HG02884 (cell line): ENCODE measurements at regions not wholly inside any gene's neighbourhood (a gene's known extent, or its start where the extent isn't known, plus 50 kb on each side); places are given as distances from the start of the nearest gene placed in this dataset.

ENCODE experiments used
- ATAC-seq: cut with Tn5 transposase; IDR thresholded peaks from one replicate; pipeline ENCODE4 v1.9.1; 2021; ENCODE audit warnings: mild to moderate bottlenecking, moderate library complexity; ENCODE audit not compliant: unreplicated experiment

DNA sequence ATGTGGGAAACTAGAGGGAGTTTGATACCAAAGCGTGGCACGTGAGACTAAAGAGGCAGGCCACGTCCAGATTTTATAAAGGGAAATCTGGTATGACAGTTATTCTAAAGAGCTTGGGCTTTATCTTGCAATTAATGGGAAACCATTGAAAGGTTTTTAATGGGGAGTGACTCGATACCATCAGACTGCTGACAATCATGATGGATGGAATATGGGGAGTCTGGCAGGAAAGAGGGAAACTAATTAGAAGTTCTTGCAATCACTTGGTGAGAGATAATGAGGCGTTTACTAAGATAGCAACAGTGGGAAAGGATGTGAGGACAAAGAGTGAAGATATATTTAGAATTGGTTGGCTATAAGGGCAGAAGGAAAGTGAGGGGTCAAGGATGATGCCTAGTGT is 94.0 kb downstream of the MBL2 start:
- ATAC-seq = no peak

DNA sequence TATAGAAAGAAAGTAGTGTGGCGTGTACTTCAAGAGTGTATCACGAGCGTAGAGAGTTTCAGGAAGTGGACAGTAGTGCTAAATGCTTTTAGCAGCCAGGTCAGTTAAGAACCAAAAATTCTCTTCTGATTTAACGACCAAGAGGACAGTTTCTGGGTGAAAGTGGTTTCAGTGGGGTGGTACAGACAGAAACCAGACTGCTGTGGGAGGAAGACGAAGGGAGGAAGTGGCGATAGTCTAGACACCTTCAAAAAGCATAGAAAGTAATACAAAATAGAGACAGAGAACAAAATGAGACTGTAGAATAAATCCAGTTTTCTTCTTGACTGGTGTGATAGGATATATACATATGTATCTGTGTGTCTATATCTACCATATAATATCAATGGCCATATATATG is 93.5 kb downstream of the MBL2 start:
- ATAC-seq = no peak

DNA sequence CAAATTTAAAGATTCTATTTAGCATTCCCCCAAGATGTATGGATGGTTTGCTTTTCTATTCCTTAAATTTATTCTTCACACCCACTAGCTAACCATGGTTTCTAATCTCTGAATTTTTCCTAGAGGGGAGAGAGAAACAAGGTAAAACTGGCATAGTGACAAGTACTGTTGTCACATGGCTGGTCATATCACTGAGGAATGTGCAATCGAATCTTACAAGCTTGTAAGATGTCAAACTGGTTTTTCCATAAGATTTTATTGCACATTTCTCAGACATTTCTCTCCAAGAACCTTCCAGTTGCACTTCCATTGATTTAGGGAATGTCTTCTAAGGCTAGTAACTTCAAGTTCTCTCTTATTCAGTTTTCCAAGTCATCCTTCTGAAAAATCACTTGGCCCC is 89.8 kb downstream of the MBL2 start:
- no peak for ATAC-seq

GRCh38 chr10:52683776-52684175 is 88.8 kb downstream of the MBL2 start:
- ATAC-seq = no peak

DNA sequence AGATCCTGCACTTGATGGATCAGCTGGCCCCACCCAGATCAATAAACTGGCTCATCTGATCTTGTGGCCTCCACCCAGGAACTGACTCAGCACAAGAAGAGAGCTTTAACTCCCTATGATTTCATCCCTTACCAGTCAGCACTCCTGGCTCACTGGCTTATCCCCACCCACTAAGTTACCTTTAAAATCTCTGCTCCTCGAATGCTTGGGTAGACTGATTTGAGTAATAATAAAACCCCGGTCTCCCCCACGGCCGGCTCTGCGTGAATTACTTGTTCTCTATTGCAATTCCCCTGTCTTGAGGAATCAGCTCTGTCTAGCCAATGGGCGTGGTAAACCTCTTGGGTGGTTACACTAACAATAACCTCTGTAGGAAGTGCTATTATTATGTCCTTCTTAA is 83.7 kb downstream of the MBL2 start:
- no peak for ATAC-seq

- no peak for ATAC-seq
Measured at GRCh38 chr10:52696232-52696631, 76.4 kb downstream of the MBL2 start.

- ATAC-seq = no peak
Measured at GRCh38 chr10:52701647-52702046, 70.9 kb downstream of the MBL2 start.

- ATAC-seq = no peak
Measured at GRCh38 chr10:52703451-52703850, 69.1 kb downstream of the MBL2 start.

DNA sequence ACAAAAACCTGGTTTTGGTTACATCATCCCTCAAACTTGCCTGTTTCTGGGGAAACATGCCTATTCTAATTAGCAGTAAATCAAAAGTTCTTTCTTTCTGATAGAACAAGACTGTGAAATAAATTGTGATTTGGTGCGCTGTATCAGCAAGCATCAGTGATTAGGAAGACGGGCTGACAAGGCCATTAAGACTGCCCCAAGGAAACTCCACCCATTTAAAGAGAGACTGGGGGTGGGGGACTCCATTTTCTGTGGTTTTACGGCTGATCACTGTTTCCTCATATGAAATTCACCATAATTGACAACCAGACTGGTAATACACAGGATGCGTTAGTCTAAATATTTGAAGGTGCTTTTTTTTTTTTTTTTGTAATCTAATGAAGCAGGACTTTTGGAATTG is 68.7 kb downstream of the MBL2 start:
- no peak for ATAC-seq

GRCh38 chr10:52706332-52707070 is 66.1 kb downstream of the MBL2 start:
- ATAC-seq = no peak
